ENCODE measurements at regions not wholly inside any gene's neighbourhood (a gene's known extent, or its start where the extent isn't known, plus 50 kb on each side); places are given as distances from the start of the nearest gene placed in this dataset.

DNA sequence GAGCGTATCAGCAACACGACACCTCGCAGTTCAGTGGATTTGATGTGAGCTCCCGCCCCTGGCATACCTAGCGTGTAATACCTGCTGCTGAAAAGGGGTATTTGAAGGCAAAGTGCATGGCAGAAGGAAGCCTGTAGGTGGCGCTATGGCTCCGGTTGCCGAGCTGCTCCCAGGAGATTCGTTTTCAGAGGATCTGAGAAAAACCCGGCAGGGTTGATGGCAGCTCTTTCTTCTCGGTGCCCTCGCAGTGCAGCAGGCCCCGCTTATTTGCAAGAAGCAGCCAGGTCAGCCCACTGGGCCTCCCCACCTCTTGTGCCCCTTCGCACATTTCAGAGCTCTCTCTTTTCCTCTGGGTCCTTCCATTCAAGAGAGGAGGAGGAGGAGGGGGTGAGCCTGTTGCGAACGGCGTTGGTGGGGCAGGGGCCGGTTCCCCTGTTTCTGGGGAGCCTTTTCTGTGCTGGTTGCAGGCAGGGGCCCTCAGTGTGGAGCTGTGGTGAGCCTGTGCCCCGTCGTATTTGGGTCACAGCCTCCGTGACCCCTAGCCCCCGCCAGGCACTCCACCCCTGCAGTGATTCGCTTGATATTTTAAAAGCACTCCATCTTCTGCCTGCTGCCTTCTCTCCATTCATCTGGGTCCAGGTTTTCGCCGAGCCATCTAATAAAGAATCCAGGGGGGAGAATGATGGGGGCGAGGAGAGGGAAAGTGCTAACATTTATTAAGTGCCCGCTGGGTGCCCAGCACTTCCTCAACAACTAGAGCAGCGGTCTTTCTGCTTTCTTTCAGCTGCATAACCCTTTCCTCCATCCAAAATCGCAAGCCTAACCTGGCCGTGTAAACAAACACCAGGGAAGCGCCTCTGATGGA lies 85.3 kb upstream of the SYT13 start:
- Mint-ChIP-seq H3K27ac (no peak overlapping the region), H3K4me1 (peaks cover 14% of the 10 kb centered on the region), H3K27me3 (ENCODE audit: insufficient read depth, low read depth, poor library complexity) (peaks cover 12% of the 10 kb centered on the region), H3K36me3 (ENCODE audit: low read depth) (no peaks in the 10 kb centered on the region), H3K9me3 (no peaks in the 10 kb centered on the region; the same call in 2 of the 3 replicates), H3K4me3 (peak overlapping the region; percentile 69)
- no peaks in the 10 kb centered on the region for H3K36me3 ChIP-seq (ENCODE audit: insufficient read depth)
- peak overlapping the region; percentile 53 for H3K4me3 ChIP-seq
- H3K79me2 ChIP-seq (replicated peaks; ENCODE audit: insufficient read depth): no peaks in the 10 kb centered on the region
- no peaks in the 10 kb centered on the region for H3F3A ChIP-seq (replicated peaks; ENCODE audit: low read depth)
- H4K20me1 ChIP-seq (replicated peaks; ENCODE audit: insufficient read depth): no peaks in the 10 kb centered on the region
- H3K4me1 ChIP-seq (ENCODE audit: insufficient read depth): peaks cover 11% of the 10 kb centered on the region; the same call in 1 of the 2 replicates
- peak overlapping the region; percentile 94 for H2AFZ ChIP-seq
- DNase-seq (ENCODE audit: low spot score) (peak; percentile 96), ATAC-seq (peak; percentile 91)
- no peaks in the 10 kb centered on the region for H3K9me2 ChIP-seq (ENCODE audit: insufficient read depth)
- peak overlapping the region; percentile 83 for H3K4me2 ChIP-seq
- no peaks in the 10 kb centered on the region for H3K27me3 ChIP-seq (ENCODE audit: insufficient read depth)
- TF ChIP-seq, protein P1, sequence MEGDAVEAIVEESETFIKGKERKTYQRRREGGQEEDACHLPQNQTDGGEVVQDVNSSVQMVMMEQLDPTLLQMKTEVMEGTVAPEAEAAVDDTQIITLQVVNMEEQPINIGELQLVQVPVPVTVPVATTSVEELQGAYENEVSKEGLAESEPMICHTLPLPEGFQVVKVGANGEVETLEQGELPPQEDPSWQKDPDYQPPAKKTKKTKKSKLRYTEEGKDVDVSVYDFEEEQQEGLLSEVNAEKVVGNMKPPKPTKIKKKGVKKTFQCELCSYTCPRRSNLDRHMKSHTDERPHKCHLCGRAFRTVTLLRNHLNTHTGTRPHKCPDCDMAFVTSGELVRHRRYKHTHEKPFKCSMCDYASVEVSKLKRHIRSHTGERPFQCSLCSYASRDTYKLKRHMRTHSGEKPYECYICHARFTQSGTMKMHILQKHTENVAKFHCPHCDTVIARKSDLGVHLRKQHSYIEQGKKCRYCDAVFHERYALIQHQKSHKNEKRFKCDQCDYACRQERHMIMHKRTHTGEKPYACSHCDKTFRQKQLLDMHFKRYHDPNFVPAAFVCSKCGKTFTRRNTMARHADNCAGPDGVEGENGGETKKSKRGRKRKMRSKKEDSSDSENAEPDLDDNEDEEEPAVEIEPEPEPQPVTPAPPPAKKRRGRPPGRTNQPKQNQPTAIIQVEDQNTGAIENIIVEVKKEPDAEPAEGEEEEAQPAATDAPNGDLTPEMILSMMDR (conservative IDR thresholded peaks at IDR 0.05; ENCODE audit: low read depth in 2 of 2): peak; percentile 93 to 96
- no peak for TF ChIP-seq ZNF331 (CRISPR knock-in tag; IDR thresholded peaks at IDR 0.05; ENCODE audit: low read depth)
- H3K27ac ChIP-seq (ENCODE audit: low read depth): no peak overlapping the region

DNA sequence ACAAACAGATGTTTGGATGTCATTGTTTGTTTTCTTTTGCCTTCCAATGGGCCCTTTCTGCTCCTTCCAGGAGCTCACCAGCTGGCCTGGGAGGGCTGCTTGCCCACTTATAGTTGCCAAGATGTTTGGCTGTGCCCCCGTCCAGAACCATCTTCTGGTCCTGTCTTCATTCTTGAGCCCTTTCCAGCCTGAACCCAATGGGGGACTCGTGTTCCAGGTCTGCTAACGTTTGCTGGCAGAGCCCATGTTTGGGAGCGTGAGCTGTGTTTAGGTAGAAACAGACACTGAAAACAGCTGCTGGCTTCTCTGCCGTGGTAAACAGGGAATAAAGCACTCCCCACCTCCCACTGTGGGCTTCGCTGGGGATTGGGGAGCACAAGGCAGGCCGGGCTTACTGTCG lies 83.2 kb upstream of the SYT13 start:
- peaks cover 14% of the 10 kb centered on the region for H3K4me1 Mint-ChIP-seq
- no peak overlapping the region for H3K27ac ChIP-seq (ENCODE audit: low read depth)
- H3K36me3 Mint-ChIP-seq (ENCODE audit: low read depth): no peaks in the 10 kb centered on the region
- H3K4me1 ChIP-seq (ENCODE audit: insufficient read depth): peaks cover 11% of the 10 kb centered on the region; the same call in 1 of the 2 replicates
- no peaks in the 10 kb centered on the region for H3K9me3 Mint-ChIP-seq
- H4K20me1 ChIP-seq (replicated peaks; ENCODE audit: insufficient read depth): no peaks in the 10 kb centered on the region
- no peaks in the 10 kb centered on the region for H3K9me2 ChIP-seq (ENCODE audit: insufficient read depth)
- no peak overlapping the region for H3K27ac Mint-ChIP-seq
- H3K4me3 ChIP-seq: no peak overlapping the region
- no peak overlapping the region for H3K4me3 Mint-ChIP-seq
- no peak overlapping the region for H3K4me2 ChIP-seq
- H3F3A ChIP-seq (replicated peaks; ENCODE audit: low read depth): no peaks in the 10 kb centered on the region
- DNase-seq (ENCODE audit: low spot score) (no peak), ATAC-seq (no peak)
- H3K79me2 ChIP-seq (replicated peaks; ENCODE audit: insufficient read depth): no peaks in the 10 kb centered on the region
- H2AFZ ChIP-seq: peak overlapping the region; percentile 72
- no peaks in the 10 kb centered on the region for H3K36me3 ChIP-seq (ENCODE audit: insufficient read depth)
- peaks cover 12% of the 10 kb centered on the region for H3K27me3 Mint-ChIP-seq (ENCODE audit: insufficient read depth, low read depth, poor library complexity)
- no peaks in the 10 kb centered on the region for H3K27me3 ChIP-seq (ENCODE audit: insufficient read depth)
- TF ChIP-seq EZH2phosphoT487 (IDR thresholded peaks at IDR 0.05; ENCODE audit: unreplicated experiment): no peak
- TF ChIP-seq ZNF331 (CRISPR knock-in tag; IDR thresholded peaks at IDR 0.05; ENCODE audit: low read depth): no peak
- no peak for TF ChIP-seq EZH2 (IDR thresholded peaks at IDR 0.05; ENCODE audit: low read depth, unreplicated experiment)
- no peak for TF ChIP-seq JUNB (IDR thresholded peaks at IDR 0.05; ENCODE audit: unreplicated experiment)
- TF ChIP-seq, protein P2, sequence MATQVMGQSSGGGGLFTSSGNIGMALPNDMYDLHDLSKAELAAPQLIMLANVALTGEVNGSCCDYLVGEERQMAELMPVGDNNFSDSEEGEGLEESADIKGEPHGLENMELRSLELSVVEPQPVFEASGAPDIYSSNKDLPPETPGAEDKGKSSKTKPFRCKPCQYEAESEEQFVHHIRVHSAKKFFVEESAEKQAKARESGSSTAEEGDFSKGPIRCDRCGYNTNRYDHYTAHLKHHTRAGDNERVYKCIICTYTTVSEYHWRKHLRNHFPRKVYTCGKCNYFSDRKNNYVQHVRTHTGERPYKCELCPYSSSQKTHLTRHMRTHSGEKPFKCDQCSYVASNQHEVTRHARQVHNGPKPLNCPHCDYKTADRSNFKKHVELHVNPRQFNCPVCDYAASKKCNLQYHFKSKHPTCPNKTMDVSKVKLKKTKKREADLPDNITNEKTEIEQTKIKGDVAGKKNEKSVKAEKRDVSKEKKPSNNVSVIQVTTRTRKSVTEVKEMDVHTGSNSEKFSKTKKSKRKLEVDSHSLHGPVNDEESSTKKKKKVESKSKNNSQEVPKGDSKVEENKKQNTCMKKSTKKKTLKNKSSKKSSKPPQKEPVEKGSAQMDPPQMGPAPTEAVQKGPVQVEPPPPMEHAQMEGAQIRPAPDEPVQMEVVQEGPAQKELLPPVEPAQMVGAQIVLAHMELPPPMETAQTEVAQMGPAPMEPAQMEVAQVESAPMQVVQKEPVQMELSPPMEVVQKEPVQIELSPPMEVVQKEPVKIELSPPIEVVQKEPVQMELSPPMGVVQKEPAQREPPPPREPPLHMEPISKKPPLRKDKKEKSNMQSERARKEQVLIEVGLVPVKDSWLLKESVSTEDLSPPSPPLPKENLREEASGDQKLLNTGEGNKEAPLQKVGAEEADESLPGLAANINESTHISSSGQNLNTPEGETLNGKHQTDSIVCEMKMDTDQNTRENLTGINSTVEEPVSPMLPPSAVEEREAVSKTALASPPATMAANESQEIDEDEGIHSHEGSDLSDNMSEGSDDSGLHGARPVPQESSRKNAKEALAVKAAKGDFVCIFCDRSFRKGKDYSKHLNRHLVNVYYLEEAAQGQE (IDR thresholded peaks at IDR 0.05; ENCODE audit: unreplicated experiment): no peak
- TF ChIP-seq, protein P3, sequence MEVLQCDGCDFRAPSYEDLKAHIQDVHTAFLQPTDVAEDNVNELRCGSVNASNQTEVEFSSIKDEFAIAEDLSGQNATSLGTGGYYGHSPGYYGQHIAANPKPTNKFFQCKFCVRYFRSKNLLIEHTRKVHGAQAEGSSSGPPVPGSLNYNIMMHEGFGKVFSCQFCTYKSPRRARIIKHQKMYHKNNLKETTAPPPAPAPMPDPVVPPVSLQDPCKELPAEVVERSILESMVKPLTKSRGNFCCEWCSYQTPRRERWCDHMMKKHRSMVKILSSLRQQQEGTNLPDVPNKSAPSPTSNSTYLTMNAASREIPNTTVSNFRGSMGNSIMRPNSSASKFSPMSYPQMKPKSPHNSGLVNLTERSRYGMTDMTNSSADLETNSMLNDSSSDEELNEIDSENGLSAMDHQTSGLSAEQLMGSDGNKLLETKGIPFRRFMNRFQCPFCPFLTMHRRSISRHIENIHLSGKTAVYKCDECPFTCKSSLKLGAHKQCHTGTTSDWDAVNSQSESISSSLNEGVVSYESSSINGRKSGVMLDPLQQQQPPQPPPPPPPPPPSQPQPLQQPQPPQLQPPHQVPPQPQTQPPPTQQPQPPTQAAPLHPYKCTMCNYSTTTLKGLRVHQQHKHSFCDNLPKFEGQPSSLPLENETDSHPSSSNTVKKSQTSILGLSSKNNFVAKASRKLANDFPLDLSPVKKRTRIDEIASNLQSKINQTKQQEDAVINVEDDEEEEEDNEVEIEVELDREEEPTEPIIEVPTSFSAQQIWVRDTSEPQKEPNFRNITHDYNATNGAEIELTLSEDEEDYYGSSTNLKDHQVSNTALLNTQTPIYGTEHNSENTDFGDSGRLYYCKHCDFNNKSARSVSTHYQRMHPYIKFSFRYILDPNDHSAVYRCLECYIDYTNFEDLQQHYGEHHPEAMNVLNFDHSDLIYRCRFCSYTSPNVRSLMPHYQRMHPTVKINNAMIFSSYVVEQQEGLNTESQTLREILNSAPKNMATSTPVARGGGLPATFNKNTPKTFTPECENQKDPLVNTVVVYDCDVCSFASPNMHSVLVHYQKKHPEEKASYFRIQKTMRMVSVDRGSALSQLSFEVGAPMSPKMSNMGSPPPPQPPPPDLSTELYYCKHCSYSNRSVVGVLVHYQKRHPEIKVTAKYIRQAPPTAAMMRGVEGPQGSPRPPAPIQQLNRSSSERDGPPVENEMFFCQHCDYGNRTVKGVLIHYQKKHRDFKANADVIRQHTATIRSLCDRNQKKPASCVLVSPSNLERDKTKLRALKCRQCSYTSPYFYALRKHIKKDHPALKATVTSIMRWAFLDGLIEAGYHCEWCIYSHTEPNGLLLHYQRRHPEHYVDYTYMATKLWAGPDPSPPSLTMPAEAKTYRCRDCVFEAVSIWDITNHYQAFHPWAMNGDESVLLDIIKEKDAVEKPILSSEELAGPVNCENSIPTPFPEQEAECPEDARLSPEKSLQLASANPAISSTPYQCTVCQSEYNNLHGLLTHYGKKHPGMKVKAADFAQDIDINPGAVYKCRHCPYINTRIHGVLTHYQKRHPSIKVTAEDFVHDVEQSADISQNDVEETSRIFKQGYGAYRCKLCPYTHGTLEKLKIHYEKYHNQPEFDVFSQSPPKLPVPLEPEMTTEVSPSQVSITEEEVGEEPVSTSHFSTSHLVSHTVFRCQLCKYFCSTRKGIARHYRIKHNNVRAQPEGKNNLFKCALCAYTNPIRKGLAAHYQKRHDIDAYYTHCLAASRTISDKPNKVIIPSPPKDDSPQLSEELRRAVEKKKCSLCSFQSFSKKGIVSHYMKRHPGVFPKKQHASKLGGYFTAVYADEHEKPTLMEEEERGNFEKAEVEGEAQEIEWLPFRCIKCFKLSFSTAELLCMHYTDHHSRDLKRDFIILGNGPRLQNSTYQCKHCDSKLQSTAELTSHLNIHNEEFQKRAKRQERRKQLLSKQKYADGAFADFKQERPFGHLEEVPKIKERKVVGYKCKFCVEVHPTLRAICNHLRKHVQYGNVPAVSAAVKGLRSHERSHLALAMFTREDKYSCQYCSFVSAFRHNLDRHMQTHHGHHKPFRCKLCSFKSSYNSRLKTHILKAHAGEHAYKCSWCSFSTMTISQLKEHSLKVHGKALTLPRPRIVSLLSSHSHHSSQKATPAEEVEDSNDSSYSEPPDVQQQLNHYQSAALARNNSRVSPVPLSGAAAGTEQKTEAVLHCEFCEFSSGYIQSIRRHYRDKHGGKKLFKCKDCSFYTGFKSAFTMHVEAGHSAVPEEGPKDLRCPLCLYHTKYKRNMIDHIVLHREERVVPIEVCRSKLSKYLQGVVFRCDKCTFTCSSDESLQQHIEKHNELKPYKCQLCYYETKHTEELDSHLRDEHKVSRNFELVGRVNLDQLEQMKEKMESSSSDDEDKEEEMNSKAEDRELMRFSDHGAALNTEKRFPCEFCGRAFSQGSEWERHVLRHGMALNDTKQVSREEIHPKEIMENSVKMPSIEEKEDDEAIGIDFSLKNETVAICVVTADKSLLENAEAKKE (CRISPR knock-in tag; IDR thresholded peaks at IDR 0.05): no peak

All from GM23338 (cell line).